ENCODE measurements at regions not wholly inside any gene's neighbourhood (a gene's known extent, or its start where the extent isn't known, plus 50 kb on each side); places are given as distances from the start of the nearest gene placed in this dataset.
"Not testable (repeated sequence)": the region's sequence is repeated elsewhere in the genome, so short reads cannot be mapped to it uniquely, and the experiment has no call there.

DNA sequence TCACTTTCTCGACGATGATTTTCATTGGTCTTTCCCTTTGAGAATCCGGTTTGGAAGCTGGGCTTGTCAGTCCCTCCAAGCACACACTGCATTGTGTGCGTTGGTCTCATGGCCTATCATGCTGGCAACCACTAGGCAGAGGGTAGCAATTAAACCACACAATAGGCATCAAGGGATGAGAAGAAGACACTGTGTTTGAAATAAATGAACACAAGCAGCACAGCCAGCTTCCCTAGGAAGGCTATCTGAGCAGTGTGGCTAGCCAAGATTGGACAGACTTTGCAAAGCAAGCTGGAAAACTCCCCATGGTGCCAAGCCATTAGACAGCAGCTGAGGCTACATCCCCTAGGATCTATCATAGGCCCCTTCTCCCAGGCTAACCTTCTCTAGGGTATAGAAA is 288.7 kb downstream of the NUF2 start:
- H3K27me3 ChIP-seq: no peaks in the 10 kb centered on the region
- DNase-seq (no peak), ATAC-seq (no peak), FAIRE-seq (no peak)
- 77 to 80% methylated on average over 4 of the region's 4 CpGs for WGBS, 2 donors
- H3K4me3 ChIP-seq: no peak overlapping the region
- H3K36me3 ChIP-seq: no peaks in the 10 kb centered on the region
- no peaks in the 10 kb centered on the region for H3K4me1 ChIP-seq
- no peak overlapping the region for H3K27ac ChIP-seq
- intact Hi-C loops (cut with DNase I): no loop called here
- TF ChIP-seq CTCF (IDR thresholded peaks at IDR 0.05): no peak
- H3K9me3 ChIP-seq: no peaks in the 10 kb centered on the region

DNA sequence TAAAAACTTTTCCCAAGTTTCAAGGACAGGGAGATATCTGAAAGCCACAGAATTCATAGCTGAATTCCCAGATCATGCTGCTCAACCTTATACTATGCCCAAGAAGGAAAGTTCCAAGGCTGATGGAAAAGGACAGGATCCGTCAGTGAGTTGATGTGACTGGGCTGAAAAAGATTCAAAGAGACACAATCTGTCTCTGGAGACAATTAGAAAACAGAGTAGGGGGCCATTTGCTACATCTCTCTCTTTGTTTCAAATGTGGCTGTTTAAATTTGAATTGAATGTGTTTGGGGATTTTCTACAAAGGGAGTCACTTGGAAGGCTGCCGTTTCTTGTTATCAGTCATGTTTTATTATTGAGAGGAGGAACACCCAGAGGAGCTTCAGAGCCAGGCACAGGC is 292.6 kb downstream of the NUF2 start:
- FAIRE-seq: no peak
- H3K4me1 ChIP-seq: no peaks in the 10 kb centered on the region
- no peak for DNase-seq
- no peak for ATAC-seq
- H3K27me3 ChIP-seq: no peaks in the 10 kb centered on the region
- TF ChIP-seq CTCF (IDR thresholded peaks at IDR 0.05): no peak
- no peak overlapping the region for H3K27ac ChIP-seq
- intact Hi-C loops (cut with DNase I): no loop called here
- H3K9me3 ChIP-seq: no peaks in the 10 kb centered on the region
- 30 to 38% methylated on average over 2 of the region's 2 CpGs for WGBS, 2 donors
- H3K4me3 ChIP-seq: no peak overlapping the region
- H3K36me3 ChIP-seq: no peaks in the 10 kb centered on the region

DNA sequence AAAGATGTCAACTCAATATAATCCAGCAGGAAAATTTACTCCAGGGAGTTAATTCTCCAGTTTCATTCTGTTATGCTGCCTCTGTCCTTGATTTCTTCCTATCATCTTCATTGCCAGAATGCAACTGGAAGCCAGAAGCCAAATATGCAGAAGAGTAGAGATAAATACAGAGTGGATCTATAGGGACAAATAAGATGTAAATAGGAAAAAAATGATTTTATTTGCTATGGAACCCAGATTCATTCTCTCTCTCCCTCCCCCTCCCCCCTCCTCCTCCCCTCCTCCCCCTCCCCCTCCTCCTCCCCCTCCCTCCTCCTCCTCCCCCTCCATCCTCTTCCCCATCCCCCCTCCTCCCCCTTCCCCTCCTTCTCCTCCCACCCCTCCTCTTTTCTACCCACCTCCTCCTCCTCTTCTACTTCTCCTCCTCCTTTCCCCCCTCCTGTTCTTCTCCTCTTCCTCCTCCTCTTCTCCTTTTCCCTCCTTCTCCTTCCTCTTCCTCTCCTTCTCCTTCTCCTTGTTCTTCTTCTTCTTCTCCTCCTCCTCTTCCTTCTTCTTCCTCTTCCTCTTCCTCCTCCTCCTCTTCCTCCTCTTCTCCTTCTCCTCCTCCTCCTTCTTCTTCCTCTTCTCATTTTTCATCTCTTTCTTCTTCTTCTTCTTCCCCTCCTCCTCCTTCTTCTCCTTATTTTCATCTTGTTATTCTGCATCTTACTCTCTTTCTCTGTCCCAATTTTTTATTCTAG is 306.4 kb downstream of the NUF2 start:
- Histone ChIP-seq H3K9me3 (no peaks in the 10 kb centered on the region), H3K27ac (no peak overlapping the region), H3K36me3 (no peaks in the 10 kb centered on the region), H3K27me3 (no peaks in the 10 kb centered on the region), H3K4me3 (no peak overlapping the region), H3K4me1 (no peaks in the 10 kb centered on the region)
- no peak for FAIRE-seq
- no peak for DNase-seq
- intact Hi-C loops (cut with DNase I): no loop called here
- ATAC-seq: no peak
- TF ChIP-seq CTCF (IDR thresholded peaks at IDR 0.05): no peak

DNA sequence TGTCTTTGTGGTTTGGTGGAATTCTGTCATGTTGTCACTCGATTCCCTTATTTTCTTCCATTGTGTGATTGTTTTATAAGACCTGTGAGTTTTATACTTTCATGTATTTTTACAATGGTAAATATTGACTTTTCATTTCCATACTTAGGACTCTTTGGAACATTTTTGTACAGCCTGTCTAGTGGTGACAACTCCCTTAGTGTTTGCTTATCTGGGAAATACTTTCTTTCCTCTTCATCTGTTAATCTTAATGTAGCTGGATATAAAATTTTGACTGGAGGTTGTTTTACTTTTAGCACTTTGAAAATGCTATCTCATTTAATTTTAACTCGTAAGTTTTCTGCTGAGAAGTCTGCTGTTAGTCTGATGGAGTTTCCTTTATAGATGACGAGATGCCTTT is 310.5 kb downstream of the NUF2 start:
- FAIRE-seq (no peak), ATAC-seq (no peak), DNase-seq (no peak)
- H3K27me3 ChIP-seq: no peaks in the 10 kb centered on the region
- H3K36me3 ChIP-seq: no peaks in the 10 kb centered on the region
- no peaks in the 10 kb centered on the region for H3K9me3 ChIP-seq
- H3K4me3 ChIP-seq: no peak overlapping the region
- WGBS, 2 donors: 74 to 82% methylated on average over 3 of the region's 3 CpGs
- no peak overlapping the region for H3K27ac ChIP-seq
- intact Hi-C loops (cut with DNase I): no loop called here
- H3K4me1 ChIP-seq: no peaks in the 10 kb centered on the region
- no peak for TF ChIP-seq CTCF (IDR thresholded peaks at IDR 0.05)

DNA sequence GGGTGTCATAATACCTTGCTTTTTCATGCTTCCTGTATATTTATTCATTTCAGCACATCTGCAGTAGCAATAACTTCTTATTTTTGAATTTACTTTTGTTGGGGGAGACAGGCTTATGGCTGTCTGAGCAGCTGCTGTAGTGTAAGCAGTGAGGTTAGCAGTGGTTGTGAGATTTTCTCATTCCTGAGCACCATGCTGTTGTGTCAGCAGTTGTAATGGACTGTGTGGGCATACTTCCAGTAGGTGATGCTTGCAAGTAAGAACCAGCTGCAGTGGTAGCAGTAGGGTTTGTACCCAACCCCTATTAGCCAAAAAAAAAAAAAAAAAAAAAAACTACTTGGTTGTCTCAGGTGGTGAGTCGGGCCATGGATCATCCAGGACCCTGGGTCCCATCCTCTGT is 311.6 kb downstream of the NUF2 start:
- no peak for DNase-seq
- H3K27ac ChIP-seq: no peak overlapping the region
- no peaks in the 10 kb centered on the region for H3K27me3 ChIP-seq
- H3K36me3 ChIP-seq: no peaks in the 10 kb centered on the region
- H3K4me3 ChIP-seq: no peak overlapping the region
- no peaks in the 10 kb centered on the region for H3K4me1 ChIP-seq
- intact Hi-C loops (cut with DNase I): no loop called here
- no peak for FAIRE-seq
- H3K9me3 ChIP-seq: no peaks in the 10 kb centered on the region
- ATAC-seq: no peak
- WGBS, 2 donors: 82 to 86% methylated on average over 1 of the region's 1 CpG
- TF ChIP-seq CTCF (IDR thresholded peaks at IDR 0.05): no peak

- ATAC-seq; H3K4me1 ChIP-seq; H3K27me3 ChIP-seq; H3K4me3 ChIP-seq; H3K36me3 ChIP-seq; H3K9me3 ChIP-seq; H3K27ac ChIP-seq; FAIRE-seq; intact Hi-C loops (cut with DNase I); DNase-seq: not testable (repeated sequence)
- WGBS, 2 donors: 86 to 92% methylated on average over 23 to 25 of the region's 25 CpGs
Observed at GRCh38 chr1:163645676-163646075, 323.9 kb downstream of the NUF2 start.
